ENCODE measurements at regions not wholly inside any gene's neighbourhood (a gene's known extent, or its start where the extent isn't known, plus 50 kb on each side); places are given as distances from the start of the nearest gene placed in this dataset.

DNA sequence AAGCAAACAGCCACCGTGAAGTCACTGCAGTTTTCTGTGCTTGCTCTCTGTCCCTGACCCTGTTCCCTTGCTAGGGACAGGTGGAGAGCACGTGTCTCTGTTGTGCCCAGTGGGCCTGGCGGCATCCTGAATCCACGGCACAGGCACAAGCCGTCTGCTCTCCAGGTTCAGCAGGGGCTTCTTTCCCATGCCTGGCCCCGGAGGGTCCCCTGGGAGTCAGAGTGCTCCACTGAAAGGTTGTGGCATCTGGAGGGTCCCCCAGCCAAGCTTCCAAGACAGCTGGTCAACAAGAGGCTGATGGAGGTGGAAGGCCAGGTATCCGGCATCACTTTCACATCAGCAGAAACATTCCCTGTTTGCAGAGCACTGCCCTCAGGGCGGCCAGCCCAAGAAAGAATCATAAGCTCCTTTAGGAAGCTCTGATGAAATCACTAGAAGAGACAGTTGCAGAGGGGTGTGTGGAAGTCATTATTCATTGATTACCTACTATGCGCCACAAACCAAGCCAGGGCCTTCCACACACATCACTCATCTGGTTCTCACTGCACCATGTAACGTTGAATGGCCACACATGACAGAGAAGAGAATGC lies 346.4 kb upstream of the B3GAT1 start:
- DNase-seq, result no peak

DNA sequence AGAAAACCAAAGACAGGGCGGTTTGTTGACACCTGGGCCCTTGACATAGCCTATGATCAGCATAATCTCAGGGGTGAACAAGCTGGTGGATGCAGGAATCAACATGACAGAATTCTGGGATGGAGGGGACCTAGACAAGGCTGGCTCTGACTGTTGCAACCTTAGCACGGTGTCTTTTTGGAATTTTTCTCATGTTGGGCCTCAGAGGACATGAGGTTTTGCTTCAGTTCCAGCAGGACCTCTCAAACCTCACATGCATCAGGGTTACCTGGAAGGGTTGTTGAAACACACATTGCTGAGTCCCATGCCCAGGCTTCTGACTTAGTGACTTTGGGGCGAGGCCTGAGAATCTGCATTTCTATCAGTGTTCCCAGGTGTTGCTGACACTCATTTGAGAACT lies 345.6 kb upstream of the B3GAT1 start:
- no peak for DNase-seq

DNA sequence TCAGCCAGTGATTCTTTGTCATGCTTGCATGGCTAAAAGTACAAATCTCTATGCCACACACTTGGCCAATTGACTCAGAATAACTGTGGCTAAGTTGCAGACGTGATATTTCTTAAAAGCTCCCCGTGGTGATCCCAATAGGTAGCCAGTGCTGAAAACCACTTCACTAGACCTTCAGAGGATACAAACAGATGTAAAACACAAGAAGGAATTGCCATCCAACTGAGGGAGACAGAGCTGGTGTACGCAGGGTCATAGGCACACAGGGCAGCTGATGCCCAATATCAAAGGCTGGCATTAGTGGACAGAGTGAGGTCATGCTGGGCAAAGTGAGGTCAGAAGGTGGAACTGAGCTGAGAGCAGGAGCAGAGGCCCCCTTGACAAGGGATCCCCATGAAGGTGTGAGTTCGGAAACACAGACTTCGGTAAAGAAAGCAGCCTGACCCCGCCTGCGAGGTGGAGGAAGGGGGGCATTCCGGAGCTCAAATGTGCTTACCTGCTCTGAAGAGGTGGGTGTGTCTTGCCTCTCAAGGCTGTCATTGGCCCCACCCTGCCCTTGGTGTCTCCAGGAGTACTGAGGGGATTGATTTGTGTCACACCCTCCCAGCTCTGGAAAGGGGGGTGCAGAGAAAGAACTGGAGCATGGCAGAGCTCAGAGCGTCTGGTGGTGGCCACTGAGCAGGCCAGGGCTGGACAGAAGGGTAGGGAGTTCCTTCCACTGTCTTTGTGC lies 344.9 kb upstream of the B3GAT1 start:
- DNase-seq, result no peak

DNA sequence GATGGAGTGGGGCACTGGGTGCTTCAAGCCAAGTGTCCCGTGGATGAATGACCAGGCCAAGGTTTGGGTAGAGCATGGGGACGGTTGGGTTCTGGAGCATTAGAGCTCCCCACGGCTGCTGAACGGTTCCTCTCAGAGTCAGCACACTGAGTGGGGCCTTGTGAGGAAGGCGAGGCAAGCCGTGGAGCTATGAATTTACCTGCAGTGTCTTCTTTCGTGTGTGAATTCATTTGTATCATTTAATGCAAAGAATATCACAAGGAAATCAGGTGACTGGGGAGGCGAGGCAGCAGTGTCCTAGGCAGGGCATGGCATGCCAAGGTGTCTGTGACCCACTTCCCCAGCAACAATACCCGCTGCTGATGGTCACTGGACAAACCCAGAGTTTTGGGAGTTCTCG lies 343.5 kb upstream of the B3GAT1 start:
- DNase-seq, result no peak

DNA sequence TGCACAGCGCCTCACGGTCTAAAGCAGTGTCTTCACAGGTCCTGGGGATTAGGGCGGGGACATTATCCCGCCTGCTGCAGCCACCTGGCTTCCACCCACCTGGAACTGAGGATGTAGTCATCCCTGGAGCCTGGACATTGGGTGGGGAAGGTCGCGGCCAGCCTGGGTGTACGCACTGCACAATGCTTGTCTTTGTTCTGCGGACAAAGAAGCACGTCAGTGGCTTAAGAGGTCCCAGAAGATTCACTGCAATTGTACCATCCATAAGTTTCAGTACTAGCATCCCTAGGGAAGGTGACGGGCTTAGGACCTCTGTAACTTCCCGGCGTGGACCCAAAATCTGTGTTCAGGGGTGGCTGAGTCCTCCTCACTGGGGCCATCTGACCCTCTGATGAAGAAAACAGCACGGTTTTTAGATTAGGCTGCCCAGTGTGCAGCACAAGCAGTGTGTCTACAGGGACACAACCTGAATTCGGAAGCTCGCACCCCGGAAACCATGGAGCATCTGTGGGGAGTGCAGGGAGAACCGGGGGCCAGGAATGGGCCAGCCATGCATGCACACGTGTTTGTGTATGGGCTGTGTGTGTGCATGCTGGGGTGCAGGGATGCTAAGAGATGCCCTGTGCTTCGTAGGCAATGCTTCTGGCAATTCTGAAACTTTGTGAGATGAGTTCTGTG lies 342.6 kb upstream of the B3GAT1 start:
- no peak for DNase-seq

DNA sequence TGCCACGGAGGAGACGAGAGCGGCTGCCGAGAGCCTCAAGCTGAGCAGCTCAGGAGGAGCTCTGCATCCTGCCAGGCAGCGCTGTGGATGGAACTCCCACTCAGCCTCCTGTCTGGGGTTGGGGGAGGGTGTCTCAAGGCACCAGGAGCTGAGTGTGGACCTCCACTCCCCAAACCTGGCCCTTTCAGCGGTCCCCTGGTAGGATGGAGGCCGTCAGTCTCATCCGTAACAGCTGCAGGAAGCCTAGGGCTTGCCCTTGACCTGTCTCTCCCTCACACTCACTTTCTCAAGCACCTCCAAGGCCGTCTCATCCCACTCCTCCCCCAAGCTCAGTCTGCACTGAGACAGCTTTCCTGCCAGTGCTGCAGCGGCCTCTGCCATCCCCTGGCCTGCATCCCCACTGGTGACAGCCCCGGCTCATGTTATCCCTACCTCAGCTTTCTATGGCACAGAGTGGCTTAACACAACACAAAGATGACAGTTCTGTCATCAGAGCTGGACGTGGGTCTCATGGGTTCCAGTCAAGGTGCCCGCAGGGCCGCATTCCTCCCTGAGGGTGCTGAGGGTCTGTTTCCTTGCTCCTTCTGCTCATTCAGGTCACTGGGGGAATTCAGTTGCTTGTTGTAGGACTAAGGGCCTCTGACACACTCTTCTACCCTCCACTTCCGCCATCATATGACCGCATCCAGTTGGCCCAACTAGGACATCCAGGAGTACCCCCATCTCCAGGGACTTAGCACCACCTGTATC lies 341.9 kb upstream of the B3GAT1 start:
- DNase-seq, result no peak

DNA sequence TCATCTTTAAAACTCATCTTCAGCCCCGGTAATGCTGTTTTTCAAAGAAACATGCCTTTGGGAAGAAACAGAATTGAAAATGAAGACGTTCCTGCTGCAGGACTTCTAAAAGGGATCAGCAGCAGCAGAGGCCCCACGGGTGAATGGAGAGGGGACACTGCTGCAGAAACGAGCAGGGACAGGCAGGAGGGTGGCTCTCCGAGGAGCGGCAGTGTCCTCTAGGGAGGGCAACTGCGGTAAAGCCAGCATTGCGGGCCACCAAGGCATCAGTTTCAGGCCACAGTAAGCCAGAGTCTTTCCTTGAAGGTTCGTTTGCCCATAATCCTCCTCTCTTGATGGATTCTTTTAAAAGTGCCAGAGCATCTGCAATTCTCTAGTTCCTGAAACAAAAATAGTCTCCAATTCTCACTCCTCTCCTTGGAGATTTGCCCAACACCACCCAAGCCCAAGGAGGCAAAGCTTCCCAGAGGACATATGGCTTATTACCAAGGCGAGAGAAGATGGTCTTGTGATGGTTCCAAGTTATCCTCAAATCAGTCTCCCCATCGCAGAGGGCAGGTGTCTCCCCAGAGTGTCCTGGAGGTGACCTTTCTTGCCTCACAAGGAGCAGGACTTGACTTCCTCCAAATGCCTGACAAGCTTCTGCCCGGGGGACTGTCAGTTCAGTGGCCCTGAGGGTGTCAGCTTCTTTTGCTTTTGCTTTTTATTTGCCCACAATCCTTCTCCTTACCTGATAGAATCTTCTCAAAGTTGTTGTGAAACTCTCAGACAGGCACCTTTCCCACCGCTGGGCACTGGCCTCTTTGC lies 341.1 kb upstream of the B3GAT1 start:
- no peak for DNase-seq

DNA sequence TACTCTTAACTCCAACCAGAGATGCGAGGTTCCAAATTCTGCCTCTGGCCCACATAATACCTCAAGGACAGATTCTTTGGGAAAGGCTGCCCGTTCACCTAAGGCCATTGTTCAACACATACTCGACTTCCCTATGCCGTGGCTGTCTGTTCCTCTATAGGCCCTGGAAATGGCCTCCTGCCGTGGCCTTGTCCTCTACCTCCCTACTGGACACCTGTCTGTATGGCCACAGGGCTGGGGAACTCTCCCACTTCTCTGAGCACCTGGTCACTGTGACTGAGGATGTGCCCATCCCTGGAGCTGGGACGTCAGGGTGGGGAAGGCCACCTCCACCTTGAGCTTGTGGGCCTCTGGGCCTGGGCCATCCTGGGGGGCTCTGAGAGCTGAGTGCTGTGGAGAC lies 340.5 kb upstream of the B3GAT1 start:
- no peak for DNase-seq

DNA sequence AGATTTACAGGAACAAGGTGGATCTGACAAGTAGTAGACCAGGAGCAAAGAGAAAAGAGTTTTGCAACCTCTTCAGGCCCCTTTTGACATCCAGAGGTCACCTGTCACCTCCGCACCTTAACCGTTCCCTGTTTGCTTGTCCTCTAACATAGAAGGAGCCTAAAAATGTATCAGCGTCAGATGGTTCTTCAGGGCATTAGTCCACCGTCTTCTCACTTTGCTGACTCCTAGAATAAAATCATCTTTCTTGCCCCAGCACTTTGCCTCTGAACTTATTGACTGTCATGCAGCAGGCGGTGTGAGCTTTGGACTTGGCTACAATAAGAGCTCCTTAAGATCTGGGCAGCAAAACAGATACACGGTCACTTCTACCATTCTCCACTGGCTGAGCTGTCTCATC lies 339.7 kb upstream of the B3GAT1 start:
- no peak for DNase-seq

DNA sequence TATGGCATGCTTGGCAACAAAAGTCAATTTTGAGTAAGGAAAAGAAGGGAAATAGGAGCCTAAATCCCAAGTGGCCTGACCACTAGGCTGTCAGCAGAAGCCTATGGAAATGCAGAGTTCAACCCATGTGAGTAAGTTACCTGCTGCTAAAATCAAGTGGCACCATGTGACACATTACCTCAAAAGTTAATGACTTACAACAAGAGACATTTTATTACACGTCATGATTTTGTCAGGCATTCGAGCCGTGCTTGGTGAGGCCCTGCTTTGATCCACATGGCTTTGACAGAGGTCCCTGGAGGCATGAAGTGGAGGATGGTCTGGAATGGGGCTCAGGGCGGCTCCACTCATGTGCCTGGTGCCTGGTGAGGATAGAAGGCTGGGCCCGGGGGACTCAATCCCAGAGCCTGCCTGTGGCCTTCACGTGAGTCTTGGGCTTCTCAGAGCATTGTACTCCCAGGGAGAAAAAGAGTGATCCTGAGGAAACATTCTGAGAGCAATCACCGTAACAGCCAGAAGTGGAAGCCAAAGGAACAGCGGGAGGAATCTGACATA lies 339.1 kb upstream of the B3GAT1 start:
- DNase-seq, result no peak

DNA sequence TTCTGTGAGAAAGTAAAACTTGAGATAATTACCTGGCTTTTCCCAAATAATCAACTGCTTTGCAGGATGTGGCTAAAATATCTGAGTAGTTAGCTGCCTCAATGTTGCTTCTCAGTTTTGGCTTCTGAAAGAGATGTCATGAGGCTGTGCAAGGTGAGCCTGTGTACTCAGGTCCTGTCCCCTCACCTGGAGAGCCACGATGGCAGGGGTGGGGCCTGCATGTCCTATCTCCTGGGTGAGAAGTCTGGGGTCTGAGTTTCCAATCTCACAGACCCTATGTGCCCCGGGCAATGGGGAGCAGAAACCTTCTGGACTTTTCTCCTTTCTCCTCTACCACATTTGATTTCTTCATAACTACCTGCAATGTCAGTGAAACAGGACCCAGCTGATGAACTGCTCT lies 338.6 kb upstream of the B3GAT1 start:
- no peak for DNase-seq

DNA sequence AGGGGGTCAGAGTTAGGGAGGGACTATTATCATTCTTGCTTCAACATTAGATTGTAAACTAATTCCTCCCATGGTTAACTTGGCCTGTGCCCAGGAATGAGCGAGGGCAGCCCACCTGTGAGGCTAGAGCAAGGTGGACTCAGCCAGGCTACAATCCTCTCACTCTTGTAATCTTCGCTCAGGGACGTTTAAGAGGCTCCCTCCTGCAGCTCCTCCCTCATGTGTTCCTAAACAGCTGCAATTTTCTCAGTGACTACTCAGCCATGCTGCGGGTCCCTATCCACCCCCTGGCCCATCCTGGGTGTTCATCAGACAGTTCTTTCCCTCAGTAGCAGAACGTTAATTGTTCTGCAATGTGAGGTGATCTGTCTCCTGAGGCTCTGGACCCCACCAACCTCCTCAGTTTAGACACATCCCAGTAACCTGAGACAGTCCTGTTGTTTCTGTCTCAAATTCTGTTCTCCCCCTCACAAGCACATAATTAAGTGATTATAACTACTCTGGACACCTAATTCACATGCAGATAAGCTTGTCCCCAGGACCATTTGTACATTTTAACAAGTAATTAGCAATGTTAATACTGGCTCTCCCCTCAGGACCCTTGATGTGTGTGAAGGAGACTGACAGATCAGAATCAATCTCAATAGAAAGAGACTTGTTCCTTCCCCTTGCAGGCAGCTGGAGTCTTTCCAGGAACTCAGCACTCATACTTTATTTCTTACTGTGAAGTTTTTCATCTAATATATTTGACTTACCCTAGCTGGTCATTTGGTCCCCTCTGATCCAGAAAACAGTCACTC lies 337.2 kb upstream of the B3GAT1 start:
- DNase-seq, result no peak

DNA sequence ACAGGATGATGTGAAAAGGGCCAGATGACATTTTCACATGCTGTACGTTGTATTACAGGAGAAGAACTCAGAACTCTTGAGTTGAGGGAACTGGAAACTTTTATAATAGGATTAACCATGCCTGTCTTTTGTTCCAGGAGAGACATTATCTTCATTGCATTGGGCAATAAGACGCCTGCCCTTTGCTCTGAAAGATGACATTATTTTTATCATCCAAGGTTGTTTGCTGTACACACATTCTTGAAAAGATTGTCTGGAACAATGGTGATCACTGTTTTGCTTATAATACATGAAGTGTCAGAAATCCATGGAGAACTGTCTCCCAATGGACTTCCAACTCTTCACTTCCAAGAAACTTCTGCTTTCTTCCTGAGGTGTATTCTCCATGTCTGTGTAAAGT lies 334.6 kb upstream of the B3GAT1 start:
- DNase-seq, result no peak

DNA sequence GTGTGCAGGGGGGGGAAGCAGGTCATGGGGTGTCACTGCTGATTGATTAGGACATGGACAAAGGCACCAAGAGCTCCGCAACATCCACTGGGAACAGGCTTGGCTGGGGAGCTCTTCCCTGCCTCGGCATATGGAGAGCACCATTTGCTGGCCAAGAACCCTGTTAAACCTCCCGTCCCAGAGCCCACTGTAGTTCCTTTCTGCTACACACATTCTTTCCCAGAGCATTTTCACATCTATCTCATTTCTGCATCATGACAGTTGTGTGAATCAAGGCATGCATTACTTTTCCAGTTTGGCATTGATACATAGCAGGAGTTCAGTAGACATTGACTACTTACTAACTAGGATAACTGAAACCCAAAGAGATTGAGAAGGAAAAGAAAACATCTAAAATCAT lies 333.4 kb upstream of the B3GAT1 start:
- DNase-seq, result no peak

DNA sequence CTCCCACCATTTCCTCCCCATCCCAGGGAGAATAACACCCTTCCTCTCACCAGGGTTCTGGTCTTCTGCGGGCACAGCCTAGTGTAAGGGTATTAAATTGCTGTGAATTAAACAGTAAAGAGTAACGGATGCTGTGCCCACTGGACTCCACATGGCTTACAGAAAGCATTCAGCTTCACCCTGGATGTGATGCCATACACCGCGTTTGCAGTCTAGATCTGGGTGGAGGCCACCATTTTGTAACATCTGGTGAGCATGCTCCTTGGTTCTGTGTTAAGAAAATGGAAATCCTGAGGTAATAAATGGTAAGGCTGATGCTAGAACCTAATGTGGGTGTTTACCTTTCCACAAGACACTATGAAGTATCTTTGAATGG lies 331.8 kb upstream of the B3GAT1 start:
- DNase-seq, result no peak

DNA sequence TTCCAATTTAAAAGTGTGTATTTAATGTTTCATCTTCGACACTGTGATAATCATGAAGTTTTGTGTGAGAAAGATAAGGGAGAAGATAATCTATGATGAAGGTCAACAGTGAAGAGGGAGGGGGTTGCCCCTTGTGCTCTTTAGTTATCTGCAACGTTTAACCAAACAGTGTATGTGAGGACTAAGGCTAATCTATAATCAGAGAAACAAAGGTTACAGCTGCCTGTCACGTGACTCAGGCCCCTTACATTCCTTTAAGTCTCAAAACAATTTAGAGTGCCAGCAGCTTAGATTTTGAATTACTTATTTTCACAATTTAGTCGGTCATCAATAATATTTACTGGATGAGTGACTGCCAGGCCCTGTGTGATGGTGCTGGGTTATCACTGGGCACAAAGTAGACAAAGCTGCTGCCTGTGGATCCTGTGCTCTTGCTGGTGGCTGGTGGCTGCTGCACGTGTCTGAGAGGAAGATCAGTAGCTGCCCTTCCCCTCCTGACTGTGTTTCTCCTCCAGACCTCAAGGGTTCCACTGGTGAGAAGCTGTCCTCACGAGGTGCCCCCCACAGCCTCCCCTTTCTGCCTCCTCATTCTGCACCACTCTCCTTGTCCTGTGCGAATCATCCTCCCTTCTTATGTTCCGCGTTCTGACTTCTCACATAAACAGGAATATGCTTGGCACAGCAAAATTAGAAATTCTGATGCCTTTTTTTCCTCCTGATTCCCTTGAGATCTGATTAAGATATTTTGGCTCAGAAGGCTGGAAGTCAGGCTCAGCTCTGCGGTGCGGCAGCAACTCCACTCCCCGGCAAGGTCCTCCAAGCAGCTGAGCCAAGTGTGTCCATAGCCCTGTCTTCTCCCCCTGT lies 331.1 kb upstream of the B3GAT1 start:
- no peak for DNase-seq

DNA sequence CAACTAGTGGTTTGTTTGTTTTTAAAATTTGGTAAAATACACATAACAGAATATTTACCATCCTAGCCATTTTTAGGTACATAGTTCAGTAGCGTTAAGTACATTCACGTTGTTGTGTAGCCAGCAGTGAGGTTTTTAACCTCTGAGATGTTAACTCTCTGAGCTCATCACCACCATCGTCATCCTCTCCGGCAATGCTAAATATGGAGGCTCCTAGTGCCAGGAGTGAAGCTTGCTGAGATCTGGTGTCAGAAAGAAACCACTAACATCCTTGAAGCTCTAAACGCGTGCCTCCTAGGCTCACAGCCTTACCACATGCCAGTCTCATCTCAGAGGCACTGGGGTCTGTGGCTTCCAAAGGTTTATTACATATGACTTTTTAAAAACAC lies 330.2 kb upstream of the B3GAT1 start:
- no peak for DNase-seq

DNA sequence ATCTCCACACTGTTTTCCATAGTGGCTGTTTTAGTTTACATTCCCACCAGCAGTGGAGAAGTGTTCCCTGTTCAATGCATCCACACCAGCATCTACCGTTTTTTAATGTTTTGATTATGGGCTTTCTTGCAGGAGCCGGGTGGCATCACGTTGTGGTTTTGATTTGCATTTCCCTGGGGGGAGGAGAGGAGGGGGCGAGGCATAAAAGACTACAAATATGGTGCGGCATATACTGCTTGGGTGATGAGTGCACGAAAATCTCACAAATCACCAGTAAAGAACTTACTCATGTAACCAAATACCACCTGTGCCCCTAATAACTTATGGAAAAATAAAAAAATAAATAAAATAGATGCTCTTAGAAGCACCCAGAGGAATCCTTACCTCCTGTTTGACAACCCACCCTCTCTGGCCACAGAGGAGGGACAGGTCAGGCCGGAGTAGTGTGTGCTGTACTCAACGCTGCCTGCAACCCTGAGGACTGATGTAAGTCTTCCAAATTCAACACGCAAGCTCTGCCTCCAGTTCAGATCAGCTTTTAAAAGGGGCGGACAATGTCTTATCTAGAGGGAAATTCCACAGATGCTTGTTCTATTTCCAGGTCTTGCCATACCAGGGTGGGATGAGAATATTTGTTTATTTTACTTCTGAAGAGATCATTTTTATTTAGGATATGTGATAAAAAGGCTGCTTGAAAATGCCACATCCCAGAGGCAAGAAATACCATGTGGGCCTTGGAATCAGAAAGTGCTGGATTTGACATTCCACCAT lies 329.6 kb upstream of the B3GAT1 start:
- no peak for DNase-seq

DNA sequence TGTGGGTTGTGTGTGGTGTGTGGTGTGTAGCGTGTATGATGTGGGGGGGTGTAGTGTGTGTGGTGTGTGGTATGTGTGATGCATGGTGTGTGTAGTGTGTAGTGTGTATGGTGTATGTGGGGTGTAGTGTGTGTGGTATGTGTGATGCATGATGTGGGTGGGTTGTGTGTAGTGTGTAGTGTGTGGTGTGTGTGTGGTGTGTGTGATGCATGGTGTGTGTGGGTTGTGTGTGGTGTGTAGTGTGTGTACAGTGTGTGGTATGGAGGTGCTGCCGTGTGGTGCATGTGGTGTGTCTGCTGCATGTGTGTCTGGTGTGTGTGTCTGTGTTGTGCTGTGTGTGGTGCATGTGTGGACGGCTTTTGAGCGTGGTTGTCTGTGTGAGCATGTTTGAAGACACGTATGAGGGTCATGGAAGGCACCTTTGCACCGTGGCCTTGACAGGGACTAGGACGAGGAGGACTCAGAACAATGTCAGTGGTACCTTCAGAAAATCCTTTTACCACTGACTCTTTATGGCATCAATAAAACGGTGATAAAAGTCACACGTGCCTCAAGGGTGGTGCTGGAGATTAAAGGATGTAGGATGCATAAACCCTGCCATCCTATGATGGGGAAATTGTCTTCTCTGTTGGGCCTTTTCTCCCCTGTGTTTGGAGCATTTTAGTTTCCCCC lies 328.7 kb upstream of the B3GAT1 start:
- DNase-seq, result no peak
